Hematopoietic multipotent progenitor cell (in vitro differentiated cells): ENCODE measurements at regions not wholly inside any gene's neighbourhood (a gene's known extent, or its start where the extent isn't known, plus 50 kb on each side); places are given as distances from the start of the nearest gene placed in this dataset.

Source experiments
- DNase-seq, 3 donors: peaks; one replicate each; pipeline ENCODE4 v3.0.0-alpha.2; 2011 to 2015; ENCODE audit warnings: low read depth in 2 of 3, low spot score in 2 of 3

DNA sequence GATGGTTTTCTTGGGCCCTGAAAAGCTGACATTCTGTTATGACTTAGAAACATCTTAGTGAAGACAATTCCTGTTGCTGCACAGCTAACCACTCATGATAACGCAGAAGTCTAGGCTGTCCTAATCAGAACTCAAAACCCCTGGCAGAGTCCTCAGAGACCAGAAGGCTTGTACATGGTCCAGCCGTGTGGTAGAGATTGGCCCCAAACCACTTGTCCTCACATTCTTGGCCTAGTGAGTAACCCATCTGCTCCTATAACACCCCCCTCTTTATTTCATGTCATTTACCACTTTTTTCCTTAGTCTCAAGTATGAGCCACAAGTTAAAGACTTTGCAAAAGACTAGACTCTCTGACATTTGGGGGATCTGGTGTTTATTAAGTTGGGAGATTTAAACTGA is 116.5 kb upstream of the ADAMTS18 start:
- no peak for DNase-seq

DNA sequence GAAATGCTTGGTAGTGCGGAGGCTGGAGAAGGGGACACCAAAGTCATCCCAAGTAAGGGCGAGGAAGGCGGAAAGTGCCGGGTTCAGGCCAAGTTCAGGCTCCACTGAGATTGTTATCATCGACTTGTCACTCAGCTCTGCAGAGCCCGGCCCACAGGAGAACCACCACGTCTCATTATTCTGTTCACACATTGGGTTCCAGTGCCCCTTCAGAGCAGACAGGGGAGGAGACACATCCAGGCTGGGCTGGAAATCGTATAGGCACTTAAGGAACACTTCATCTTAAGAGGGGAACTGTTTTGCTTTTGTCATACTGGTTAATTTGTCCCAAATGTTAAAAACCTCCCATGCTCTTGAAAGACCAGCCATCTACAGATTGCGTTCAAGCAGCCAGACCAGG is 118.3 kb upstream of the ADAMTS18 start:
- DNase-seq = no peak

DNA sequence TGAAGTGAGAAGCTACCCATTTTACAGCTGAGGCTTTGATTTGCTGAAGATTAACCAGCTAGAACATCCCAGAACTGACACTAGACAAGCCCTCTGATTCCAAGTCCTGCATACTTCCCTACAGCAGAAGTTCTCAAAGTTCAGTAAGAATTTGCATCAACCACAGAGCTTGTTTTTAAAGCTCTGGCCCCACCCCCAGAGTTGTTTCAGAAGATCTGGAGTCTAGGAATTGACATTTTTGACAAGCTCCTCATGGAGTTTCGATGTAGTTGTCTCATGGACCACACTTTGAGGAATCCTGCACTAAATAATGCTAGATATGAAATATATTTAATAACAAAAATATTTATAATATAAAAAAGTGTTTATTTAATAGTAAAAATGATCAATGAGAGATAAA is 120.3 kb upstream of the ADAMTS18 start:
- no peak for DNase-seq

DNA sequence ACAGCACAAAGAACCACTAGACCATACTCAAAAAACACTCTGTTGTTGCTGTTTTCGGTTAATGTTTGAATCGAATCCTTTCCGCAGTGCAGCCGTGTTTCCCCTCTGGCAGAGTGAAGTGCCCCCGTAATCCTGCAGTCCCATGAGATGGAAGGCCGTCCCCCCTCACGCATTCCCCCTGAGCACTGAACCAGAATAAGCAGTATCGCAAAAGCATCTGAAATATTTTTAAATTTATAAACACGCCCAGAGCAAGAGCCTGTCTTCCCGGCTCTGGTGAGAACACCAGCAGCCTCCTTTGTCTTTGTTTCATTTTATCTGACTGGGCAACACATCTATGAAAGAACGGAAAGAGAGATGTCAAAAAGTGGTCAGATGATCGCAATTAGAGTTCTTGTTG is 121.0 kb upstream of the ADAMTS18 start:
- DNase-seq = no peak

DNA sequence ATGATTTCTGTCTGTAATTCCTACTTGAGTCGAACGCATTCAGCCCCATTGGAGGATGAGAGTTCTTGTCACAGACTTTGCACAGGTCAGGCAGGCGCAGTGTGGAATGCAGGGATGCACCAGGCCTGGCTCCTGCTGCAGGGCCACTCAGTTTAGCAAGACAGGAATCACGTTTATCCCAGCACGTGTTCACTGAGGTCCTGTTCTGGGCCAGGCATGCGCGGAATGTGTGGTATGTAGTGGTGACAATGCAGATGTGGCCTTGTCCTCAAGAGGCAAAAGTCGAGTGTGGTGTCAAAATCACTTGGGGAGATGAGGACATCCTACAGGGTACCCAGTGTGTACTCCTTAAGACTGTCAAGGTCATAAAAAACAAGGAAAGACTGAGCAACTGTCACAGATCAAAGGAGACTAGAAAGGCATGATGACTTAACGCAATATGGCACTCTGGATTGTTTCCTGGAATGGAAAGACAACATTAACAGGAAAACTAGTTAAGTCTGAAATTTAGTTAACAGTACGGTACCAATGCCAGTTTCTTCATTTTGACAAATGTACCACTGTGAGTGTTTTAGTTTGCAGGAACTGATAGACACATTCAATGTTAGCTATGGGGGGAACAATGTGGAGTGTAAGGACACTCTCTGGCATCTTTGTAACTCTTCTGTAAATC is 121.5 kb upstream of the ADAMTS18 start:
- no peak for DNase-seq

DNA sequence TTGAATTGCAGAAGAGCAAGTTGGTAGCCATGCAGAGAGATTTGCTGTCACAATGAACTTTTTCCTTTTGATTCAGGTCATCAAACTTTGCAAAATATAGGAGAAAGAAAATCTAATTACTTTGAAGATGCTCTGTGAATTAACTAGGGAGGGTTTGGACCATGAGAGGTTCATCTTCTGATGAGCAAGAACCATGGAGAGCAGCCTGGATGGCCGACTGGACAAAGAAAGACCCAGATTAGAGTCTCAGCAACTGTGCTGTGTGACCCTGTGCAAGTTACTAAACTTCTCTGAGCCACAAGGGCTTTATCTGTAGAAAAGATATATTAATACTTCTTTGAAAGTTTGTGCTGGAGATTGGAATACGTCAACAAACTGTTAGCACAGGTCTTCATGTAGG is 122.6 kb upstream of the ADAMTS18 start:
- no peak for DNase-seq

DNA sequence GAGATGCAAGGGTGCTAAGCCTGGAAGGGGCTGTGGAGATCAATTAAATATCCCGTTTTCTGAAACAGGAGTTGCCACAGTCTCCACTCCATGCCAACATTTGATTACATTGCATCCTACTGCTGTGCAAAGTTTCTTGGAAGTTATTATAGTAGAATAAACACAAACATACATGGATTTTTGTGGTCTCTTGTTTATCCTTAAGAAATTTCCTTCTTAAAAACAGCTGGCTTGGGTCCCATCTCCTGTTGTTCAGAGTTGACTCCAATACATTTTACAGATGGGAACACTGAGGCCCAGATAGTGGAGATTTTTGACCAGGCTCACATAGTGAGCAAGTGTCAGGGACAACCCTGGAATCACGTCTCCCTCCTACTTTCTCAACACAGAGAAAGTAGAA is 124.0 kb upstream of the ADAMTS18 start:
- no peak for DNase-seq

DNA sequence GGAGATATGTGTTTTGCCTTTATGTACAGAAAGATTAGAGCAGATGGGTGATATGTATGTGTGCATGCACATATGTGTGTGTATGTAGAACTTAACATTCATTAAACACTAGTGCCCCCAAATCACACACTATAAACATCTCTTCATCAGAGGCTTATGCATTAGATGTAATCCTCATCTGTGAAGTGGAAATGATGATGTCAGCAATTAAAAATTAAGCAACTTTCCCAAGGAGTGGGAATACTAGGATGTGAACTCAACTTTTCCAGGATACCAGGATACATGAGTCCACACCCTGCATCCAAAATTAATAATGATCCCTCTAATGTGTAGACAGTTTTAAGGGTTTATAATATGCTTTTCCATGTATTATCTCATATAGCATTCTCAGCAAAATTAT is 127.7 kb upstream of the ADAMTS18 start:
- no peak for DNase-seq

DNA sequence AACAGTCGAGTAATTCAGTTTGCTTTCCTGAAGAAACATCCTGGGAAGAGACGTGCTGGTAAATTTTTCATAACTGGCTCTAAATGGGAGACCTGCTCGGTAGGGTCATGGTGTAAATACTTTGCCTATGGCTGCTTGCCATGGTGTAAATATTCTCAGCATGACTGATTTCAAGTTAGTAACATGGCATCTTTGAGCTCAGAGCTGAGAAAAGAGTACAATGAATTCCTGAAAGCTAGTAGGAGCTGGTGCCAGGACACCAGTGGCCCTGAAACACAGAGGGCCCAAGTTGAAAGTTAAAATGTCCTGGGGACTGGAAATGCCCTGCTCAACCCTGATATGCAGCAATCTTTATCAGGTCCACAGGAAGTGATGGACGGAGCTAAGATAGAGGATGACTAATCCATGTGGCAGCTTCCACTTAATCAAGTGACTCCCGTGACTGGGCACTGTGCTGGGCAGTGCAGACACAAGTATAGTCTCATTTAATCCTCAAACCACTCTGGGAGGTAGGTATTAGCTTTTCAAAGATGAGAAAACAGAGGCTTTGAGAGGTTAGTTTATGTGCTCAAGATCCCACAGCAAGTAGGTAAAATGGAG is 130.1 kb upstream of the ADAMTS18 start:
- DNase-seq = no peak

DNA sequence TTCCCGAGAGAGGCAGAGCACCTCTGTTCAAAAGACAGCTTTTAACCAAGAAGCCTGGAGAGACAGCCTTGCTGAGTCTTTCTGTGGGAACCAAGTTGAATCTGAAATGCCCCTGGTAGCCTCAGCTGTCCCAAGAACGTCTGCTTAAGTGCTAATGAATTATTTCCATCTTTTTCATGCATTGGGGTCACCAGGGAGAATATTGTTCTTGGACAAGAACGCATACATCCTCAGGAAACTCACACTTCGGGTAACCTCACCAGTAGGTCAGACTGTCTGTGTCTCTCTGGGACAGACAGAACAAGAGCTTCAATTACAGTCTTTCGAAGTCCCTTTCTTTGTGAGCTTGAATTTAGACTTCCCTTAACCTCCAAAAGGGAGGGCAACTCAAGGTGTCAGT is 134.6 kb upstream of the ADAMTS18 start:
- DNase-seq = no peak

DNA sequence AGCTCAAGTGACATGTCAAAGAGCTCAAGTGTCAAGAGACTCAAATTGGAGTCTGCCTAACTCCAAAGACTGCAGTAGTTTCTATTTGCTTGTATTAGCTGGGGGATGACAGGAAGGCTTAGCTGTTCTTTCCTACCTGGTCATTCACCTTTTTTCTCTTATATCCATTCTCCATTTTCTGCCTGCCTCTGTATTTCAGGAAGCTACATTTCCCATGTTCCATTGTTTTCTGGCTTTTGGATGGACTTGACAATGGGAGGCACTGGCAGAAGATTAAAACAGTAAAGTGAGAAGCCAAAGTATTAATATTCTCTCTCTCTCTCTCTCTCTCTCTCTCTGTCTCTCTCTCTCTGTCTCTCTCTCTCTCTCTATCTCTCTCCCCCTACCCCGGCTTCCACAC is 135.7 kb upstream of the ADAMTS18 start:
- DNase-seq = no peak

DNA sequence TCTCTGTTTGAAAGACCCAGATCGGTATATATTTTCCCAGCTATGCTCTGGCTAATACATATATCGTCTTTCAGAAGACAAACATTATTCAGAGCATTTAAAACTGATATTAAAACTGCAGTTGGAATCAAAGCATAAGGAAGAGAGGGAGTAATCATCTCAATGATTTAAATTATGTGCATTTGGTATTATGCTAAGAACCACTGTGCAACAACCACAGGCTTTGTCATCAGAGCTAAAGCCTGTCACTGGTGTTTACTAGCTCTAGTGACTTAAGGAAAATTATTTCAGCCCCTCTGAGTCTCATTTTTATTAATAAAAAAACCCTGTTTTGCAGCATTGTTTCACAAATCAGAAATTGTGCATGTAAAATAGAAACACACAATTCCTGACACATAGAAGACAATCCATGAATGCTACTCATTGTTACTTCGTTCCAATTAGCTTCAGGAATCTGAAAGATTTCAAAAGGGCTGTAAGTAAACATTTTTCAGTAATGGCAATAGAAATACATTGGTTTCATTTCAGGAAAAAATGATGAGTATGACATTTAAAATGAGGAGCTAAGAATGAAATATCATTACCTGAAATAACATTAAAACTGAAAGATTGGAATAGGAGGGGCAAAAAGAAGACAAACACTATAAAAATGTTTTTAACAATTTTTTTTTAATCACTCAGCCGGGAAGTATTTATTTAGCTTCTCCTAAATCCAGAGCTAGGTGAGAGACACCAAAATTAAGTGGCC is 136.5 kb upstream of the ADAMTS18 start:
- no peak for DNase-seq

DNA sequence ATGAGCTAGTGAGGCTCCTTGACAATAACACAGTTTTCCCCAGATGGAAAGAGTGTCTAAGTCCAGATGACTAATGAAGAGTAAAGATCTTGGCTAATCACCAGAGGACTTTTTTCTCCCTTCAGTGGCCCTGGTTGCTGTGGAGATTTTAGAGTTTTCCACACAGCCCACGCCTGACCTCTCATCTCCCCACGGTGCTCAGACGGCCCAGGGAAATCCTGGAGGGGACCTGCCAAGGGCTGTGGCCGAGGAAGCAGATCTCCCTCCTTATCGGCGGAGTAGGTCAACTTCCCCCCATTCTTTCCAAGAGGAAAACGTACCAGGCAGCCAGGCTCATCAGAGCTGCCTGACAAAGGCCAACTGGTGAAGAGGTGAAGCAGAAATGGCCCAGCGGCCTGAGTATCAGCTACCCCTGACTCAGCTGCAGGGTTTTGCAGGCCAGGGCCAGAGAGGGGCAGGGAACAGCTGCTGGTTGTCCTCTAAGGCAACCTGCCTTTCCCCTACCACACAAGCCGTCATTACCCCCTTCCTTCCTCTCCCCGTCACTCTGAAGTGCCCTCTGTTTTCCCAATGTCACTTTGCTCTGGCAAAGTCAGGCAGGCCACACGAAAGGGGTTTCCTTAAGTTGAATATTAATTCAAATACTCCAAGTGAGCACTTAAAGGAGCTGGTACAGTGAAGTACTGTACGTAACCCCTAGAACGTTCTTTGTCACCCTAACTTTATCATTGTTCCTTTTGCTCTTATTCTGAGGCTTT is 140.2 kb upstream of the ADAMTS18 start:
- no peak for DNase-seq

DNA sequence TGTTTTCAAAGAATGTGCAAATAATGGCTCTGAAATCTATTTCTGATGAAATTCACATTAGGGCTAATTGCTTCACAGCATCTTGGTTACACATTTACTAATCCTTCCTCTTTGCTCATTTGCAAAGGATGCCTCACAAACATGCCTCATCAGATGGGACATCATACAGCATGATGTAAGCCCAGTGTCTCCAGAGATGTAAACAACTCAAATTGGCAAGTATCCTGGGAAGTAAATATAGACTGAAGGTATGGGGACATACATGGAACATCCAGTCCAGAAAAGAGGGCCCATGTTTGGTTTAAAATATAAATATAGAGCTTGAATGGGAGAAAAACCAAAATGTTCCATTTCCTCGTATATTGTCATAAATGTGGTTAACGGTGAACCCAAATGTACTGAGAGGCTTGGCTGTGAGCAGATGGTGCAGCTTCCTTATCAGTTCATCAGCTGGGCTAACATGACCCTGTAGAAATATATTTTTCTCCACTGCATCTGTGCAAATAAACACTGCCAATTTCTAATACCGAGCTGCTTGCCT is 142.9 kb upstream of the NUDT7 start:
- DNase-seq = peak in 1 of 3 donors; percentile 20

DNA sequence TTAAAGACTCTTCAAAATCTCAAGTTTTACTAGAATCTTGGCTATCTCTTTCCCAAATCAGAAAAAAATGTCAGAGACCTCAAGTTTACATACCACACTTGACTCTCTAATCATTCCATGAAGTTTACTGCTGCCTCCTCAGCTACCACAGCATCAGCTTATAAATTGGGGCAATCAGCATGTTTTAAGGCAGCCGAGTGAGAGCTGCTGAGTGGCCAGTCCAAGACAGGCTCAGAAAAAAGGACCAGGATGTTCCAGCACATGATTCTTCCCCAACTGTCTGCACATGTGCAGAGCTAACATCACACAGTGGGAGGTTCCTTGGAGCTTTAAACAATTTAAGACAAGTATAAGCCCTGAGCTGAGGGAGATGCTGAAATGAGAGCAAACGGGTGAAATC is 140.6 kb upstream of the NUDT7 start:
- no peak for DNase-seq

DNA sequence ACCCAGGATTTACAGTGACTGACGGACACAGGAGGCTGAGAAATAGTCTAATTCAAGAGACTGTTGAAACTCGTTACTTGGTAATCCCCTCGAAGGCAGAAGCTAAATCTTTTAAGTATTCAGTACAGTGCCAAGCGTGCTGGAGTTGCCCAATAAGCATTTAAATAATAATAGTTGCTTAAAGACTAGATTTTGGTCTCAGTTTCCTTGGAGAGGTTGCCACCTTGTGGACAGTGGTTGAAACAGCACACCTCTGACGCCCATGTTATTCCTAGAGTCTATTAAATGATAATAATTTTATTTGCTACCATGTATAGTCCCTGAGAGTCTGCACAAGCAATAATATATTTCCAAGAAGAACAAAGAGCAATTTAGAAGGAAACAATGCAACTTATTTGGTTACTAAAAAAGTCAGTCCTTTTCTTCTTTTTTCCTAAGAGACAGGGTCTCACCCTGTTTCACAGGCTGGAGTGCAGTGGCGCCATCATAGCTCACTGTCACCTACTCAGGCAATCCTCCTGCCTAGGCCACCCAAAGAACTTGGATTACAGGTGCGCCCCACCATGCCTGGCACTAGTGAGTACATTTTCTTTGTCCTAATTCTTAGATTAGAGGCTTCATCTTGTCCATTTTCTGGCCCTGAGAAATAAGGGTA is 138.0 kb upstream of the NUDT7 start:
- DNase-seq = peak in 2 of 3 donors; percentile 43 to 72

DNA sequence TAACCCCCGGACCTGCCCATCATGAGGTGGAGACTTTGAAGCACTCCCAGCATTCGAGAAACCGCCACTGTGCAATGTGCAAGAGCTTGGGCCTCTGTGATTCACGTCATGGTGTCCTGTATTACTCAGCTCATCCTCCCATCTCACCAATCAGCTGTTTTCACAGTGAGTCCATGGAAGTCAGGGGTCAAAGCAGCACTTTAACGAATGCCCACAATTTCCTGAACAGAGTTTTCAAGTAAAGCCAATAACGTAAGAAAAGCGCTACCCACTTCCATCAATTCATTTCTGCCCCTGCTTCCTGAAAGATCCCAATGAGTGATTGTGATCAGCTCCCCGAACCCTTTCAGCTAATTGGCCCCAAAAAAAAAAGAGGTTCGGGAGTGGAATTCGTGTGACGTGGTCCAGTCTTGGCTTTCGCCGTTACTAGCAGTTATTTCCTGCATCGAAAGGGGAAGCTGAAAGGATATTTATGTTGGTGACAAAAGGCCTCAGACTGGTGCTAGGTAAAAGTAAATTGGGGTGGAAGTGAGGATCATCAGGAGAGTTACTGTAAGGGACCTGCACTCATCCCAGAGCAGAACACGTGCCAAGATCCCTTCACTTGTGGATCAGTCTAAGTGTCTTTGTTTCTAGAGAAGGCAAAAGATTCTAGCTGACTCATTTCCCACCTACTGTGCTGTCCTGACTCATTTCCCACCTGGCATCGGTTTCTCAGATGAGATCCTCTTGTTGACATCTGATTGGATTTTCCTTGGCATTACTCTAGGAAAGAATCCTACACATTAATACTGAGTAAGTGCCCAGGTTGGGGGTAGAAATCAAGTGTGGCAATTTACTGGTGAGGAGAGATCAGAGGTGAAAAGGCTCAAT is 136.7 kb upstream of the NUDT7 start:
- peak in 2 of 3 donors; percentile 33 to 50 for DNase-seq

DNA sequence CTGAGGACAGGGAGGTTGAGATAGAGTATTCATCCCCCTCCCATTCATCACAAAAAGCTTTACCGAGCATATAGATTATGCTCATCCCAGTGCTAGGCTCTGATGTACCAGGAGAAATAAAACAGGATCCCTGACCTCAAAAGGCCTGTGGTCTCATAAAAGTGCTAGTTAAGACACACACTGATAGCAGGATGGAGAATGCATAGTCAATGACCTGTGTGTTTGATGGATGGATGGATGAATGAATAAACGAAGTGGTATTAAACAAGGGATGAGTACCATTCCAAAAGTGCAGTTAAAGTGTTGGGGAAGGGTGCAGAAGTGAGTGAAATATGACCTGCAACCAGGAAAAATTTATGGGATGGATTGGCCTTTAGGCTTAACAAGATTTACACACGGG is 133.9 kb upstream of the NUDT7 start:
- DNase-seq = no peak

DNA sequence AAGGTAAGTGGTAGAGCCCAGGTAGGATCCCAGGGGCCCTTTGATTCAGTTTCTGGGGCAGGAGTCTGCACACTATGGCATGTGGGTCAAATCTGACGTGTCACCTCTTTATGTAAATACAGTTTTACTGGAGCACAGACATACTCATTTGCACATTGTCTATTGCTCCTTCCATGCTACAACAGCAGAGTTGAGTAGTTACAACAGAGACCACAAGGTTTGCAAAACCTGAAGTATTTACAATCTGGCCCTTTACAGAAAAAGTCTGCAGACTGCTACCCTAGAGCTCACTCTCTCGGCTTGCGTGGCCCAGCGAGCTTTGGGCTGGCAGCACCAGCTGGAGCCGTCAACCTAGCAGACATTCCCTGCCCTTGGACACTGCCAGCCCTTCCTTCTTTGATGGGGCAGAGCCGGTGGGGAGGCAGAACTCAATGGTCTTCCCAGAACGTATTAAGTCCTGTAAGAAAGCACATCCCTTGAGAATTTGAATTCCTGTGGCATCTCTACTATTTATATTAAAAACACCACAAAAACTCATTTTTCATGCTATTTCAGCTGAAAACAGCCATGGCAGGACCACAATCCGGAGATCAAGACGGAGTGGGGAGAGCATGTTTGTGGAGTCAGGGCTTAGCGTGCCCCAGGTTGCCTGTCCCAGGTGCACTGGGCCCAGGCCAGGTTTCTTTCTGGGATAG is 133.1 kb upstream of the NUDT7 start:
- no peak for DNase-seq
